IMR-90 (cell line): ENCODE measurements at regions not wholly inside any gene's neighbourhood (a gene's known extent, or its start where the extent isn't known, plus 50 kb on each side); places are given as distances from the start of the nearest gene placed in this dataset.

Experiments used
- ATAC-seq: fragments of 200-7000 bp; cut with Tn5 transposase; 2 replicates; pipeline ENCODE4 v1.9.1; 2020; ENCODE audit warnings: low read depth, mild to moderate bottlenecking, moderate library complexity
- BruUV-seq: library from RNA; stranded (reverse); fragments of 400-500 nt; replicated peaks from 2 replicates; lab custom pipeline; 2021; lab: Mats Ljungman, UMichigan
- CTCF ChIA-PET: fragments of 300-600 bp; formaldehyde crosslinking; extraction: SDS; loops from one replicate; lab custom pipeline; 2021; ENCODE audit warnings: antibody characterized with exemption; lab: Yijun Ruan, JAX
- POLR2A ChIA-PET: fragments of 300-600 bp; sonication (Branson Sonifier 250); formaldehyde crosslinking; loops from one replicate; lab custom pipeline; 2022; ENCODE audit warnings: antibody characterized with exemption; ENCODE audit not compliant: unreplicated experiment; lab: Charles Lee
- DNase-seq: peaks from one replicate; pipeline ENCODE4 v3.0.0; 2013
- H2AFZ ChIP-seq: replicated peaks from 2 replicates; pipeline ENCODE3; 2013; ENCODE audit warnings: low read length, mild to moderate bottlenecking; ENCODE audit not compliant: poor library complexity
- H2AK5ac ChIP-seq: 2 replicates; pipeline ENCODE4 v1.6.1; 2013; ENCODE audit warnings: low read depth, low read length, inconsistent platforms
- H2AK9ac ChIP-seq: replicated peaks from 2 replicates; pipeline ENCODE3; 2013; ENCODE audit warnings: mild to moderate bottlenecking, low read depth, low read length, moderate library complexity; ENCODE audit not compliant: poor library complexity
- H2BK120ac ChIP-seq: 2 replicates; pipeline ENCODE4 v1.6.1; 2013; ENCODE audit warnings: low read depth, low read length, inconsistent platforms
- H2BK15ac ChIP-seq: 3 replicates; pipeline ENCODE4 v1.6.1; 2013; ENCODE audit warnings: low read depth, low read length, inconsistent platforms
- H2BK20ac ChIP-seq: 2 replicates; pipeline ENCODE4 v1.6.1; 2013; ENCODE audit warnings: low read depth, mild to moderate bottlenecking, inconsistent platforms, low read length, moderate library complexity
- H2BK5ac ChIP-seq: 2 replicates; pipeline ENCODE4 v1.6.1; 2013; ENCODE audit warnings: mild to moderate bottlenecking, low read depth, low read length, inconsistent platforms; ENCODE audit not compliant: poor library complexity, severe bottlenecking
- H3K14ac ChIP-seq: replicated peaks from 2 replicates; pipeline ENCODE4 v1.6.1; 2013; ENCODE audit warnings: low read depth, low read length, inconsistent platforms
- H3K18ac ChIP-seq: 2 replicates; pipeline ENCODE4 v1.6.1; 2013; ENCODE audit warnings: low read depth, low read length, control low read depth
- H3K23ac ChIP-seq: 2 replicates; pipeline ENCODE4 v1.6.1; 2013; ENCODE audit warnings: low read depth, low read length, inconsistent platforms
- H3K27ac ChIP-seq: 2 replicates; pipeline ENCODE4 v1.5.1; 2013; ENCODE audit warnings: mild to moderate bottlenecking, control low read depth, low read length; ENCODE audit not compliant: insufficient read depth
- H3K27me3 ChIP-seq: 2 replicates; pipeline ENCODE4 v1.6.1; 2013; ENCODE audit warnings: low read length; ENCODE audit not compliant: control insufficient read depth, insufficient read depth
- H3K36me3 ChIP-seq: 2 replicates; pipeline ENCODE4 v1.6.1; 2013; ENCODE audit warnings: low read length, mixed read lengths; ENCODE audit not compliant: control insufficient read depth, insufficient read depth
- H3K4ac ChIP-seq: 2 replicates; pipeline ENCODE4 v1.6.1; 2013; ENCODE audit warnings: low read depth, low read length, inconsistent platforms
- H3K4me1 ChIP-seq: 2 replicates; pipeline ENCODE4 v1.6.1; 2013; ENCODE audit warnings: low read length, mixed read lengths; ENCODE audit not compliant: control insufficient read depth, insufficient read depth
- H3K4me2 ChIP-seq: 2 replicates; pipeline ENCODE4 v1.6.1; 2013; ENCODE audit warnings: low read depth, mild to moderate bottlenecking, control low read depth, low read length, moderate library complexity
- H3K4me3 ChIP-seq: 2 replicates; pipeline ENCODE4 v1.5.1; 2013; ENCODE audit warnings: low read depth, mild to moderate bottlenecking, control low read depth, low read length, moderate library complexity; ENCODE audit not compliant: insufficient read depth
- H3K56ac ChIP-seq: 2 replicates; pipeline ENCODE4 v1.6.1; 2013; ENCODE audit warnings: low read length, inconsistent platforms; ENCODE audit not compliant: insufficient read depth; ENCODE audit errors: extremely low read depth
- H3K79me1 ChIP-seq, 2 experiments: 2 replicates each; pipeline ENCODE4 v1.6.1; 2013; ENCODE audit warnings: low read length in 2 of 2, inconsistent platforms in 1 of 2, low read depth in 1 of 2
- H3K9ac ChIP-seq: 2 replicates; pipeline ENCODE4 v1.6.1; 2013; ENCODE audit warnings: low read depth, low read length, control low read depth
- H3K9me1 ChIP-seq: 2 replicates; pipeline ENCODE4 v1.6.1; 2013; ENCODE audit warnings: low read length, inconsistent platforms; ENCODE audit not compliant: insufficient read depth
- H3K9me3 ChIP-seq: 2 replicates; pipeline ENCODE4 v1.6.1; 2013; ENCODE audit warnings: low read length; ENCODE audit not compliant: control insufficient read depth, insufficient read depth
- H4K20me1 ChIP-seq: 2 replicates; pipeline ENCODE4 v1.6.1; 2013; ENCODE audit warnings: low read length, inconsistent platforms; ENCODE audit not compliant: insufficient read depth
- H4K5ac ChIP-seq: 2 replicates; pipeline ENCODE4 v1.6.1; 2013; ENCODE audit warnings: mild to moderate bottlenecking, low read depth, low read length, control low read depth
- H4K8ac ChIP-seq, 2 experiments: 2 replicates each; pipeline ENCODE4 v1.6.1; 2013; ENCODE audit warnings: low read depth in 2 of 2, low read length in 2 of 2, control low read depth in 1 of 2, inconsistent platforms in 1 of 2
- H4K91ac ChIP-seq: 2 replicates; pipeline ENCODE4 v1.6.1; 2013; ENCODE audit warnings: low read depth, low read length, inconsistent platforms; ENCODE audit not compliant: insufficient read depth
- BHLHE40 ChIP-seq: fragments of 150-350 bp; IDR thresholded peaks from 2 replicates; pipeline ENCODE4 v1.6.1; 2016; ENCODE audit warnings: mild to moderate bottlenecking, low read depth, low read length
- CTCF ChIP-seq: conservative IDR thresholded peaks from 2 replicates; pipeline ENCODE4 v1.5.1; 2012; ENCODE audit warnings: mild to moderate bottlenecking, low read depth, low read length, improper control_type of control experiment
- MAFK ChIP-seq: IDR thresholded peaks from 2 replicates; pipeline ENCODE4 v1.6.1; 2012; ENCODE audit warnings: low read depth, low read length, improper control_type of control experiment
- MAZ ChIP-seq: IDR thresholded peaks from 2 replicates; pipeline ENCODE4 v1.6.1; 2012; ENCODE audit warnings: low read depth, mild to moderate bottlenecking, low read length, improper control_type of control experiment, moderate library complexity, borderline replicate concordance
- POLR2A ChIP-seq: IDR thresholded peaks from 2 replicates; pipeline ENCODE4 v1.6.1; 2012; ENCODE audit warnings: mild to moderate bottlenecking, low read depth, low read length
- RAD21 ChIP-seq: IDR thresholded peaks from 2 replicates; pipeline ENCODE4 v1.6.1; 2012; ENCODE audit warnings: low read length, improper control_type of control experiment
- RCOR1 ChIP-seq: IDR thresholded peaks from 2 replicates; pipeline ENCODE4 v1.6.1; 2012; ENCODE audit warnings: mild to moderate bottlenecking, low read length, improper control_type of control experiment; ENCODE audit not compliant: insufficient replicate concordance
- RFX5 ChIP-seq: IDR thresholded peaks from 2 replicates; pipeline ENCODE4 v1.8.0; 2012; ENCODE audit warnings: low read depth, mild to moderate bottlenecking, low read length, moderate library complexity
- SMC3 ChIP-seq: fragments of 150-350 bp; IDR thresholded peaks from 2 replicates; pipeline ENCODE4 v1.6.1; 2016; ENCODE audit warnings: low read depth, mild to moderate bottlenecking, antibody characterized with exemption, low read length, moderate library complexity
- dilution Hi-C: fragments of 300-500 bp; cut with HindIII; formaldehyde crosslinking; loops from one replicate; pipeline ENCODE4 v1.14.3; 2018; ENCODE audit warnings: low sequenced_read_pairs; ENCODE audit not compliant: unreplicated experiment
- in situ Hi-C: fragments of 300-500 bp; cut with MboI; formaldehyde crosslinking; loops from 3 replicates; pipeline ENCODE4 v1.14.3; 2019; ENCODE audit warnings: low sequenced_read_pairs, inconsistent platforms, mixed read lengths
- intact Hi-C: fragments of 100-400 bp; cut with micrococcal nuclease; formaldehyde crosslinking; loops from 2 replicates; pipeline ENCODE4 v1.10.0; 2022
- TF ChIP-seq, protein P1 (sequence below): fragments of 150-350 bp; IDR thresholded peaks from 2 replicates; pipeline ENCODE4 v1.6.1; 2016; ENCODE audit warnings: low read depth, mild to moderate bottlenecking, low read length, moderate library complexity, borderline replicate concordance

GRCh38 chr1:222326710-222327036 lies 221.2 kb downstream of the HHIPL2 start:
- no peak overlapping the region for H2AK9ac ChIP-seq
- no peak overlapping the region for H4K5ac ChIP-seq
- no peaks in the 10 kb centered on the region for H3K36me3 ChIP-seq
- H3K27ac ChIP-seq: no peak overlapping the region
- H3K4ac ChIP-seq: no peak overlapping the region
- no peaks in the 10 kb centered on the region for H3K79me1 ChIP-seq
- dilution Hi-C loops (no loop called here), intact Hi-C loops (no loop called here), in situ Hi-C loops (no loop called here)
- H2AFZ ChIP-seq: no peak overlapping the region
- no peak overlapping the region for H3K4me2 ChIP-seq
- no peak overlapping the region for H3K9ac ChIP-seq
- no peaks in the 10 kb centered on the region for H3K9me3 ChIP-seq
- ATAC-seq (no peak), DNase-seq (no peak)
- peaks cover 2% of the 10 kb centered on the region; the same call in 1 of the 2 replicates for H3K4me1 ChIP-seq
- H3K23ac ChIP-seq: no peak overlapping the region
- H3K4me3 ChIP-seq: no peak overlapping the region
- no peak overlapping the region for H4K91ac ChIP-seq
- H3K18ac ChIP-seq: no peak overlapping the region
- no peak overlapping the region for H3K14ac ChIP-seq
- H3K56ac ChIP-seq: no peak overlapping the region
- TF ChIP-seq, protein P1, sequence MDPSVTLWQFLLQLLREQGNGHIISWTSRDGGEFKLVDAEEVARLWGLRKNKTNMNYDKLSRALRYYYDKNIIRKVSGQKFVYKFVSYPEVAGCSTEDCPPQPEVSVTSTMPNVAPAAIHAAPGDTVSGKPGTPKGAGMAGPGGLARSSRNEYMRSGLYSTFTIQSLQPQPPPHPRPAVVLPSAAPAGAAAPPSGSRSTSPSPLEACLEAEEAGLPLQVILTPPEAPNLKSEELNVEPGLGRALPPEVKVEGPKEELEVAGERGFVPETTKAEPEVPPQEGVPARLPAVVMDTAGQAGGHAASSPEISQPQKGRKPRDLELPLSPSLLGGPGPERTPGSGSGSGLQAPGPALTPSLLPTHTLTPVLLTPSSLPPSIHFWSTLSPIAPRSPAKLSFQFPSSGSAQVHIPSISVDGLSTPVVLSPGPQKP: no peak
- TF ChIP-seq BHLHE40 (no peak), RCOR1 (no peak), SMC3 (no peak), CTCF (no peak), MAZ (no peak), POLR2A (no peak), RFX5 (no peak), MAFK (no peak), RAD21 (no peak)
- no peak overlapping the region for H2AK5ac ChIP-seq
- H2BK120ac ChIP-seq: no peak overlapping the region
- H4K8ac ChIP-seq: no peak overlapping the region
- H2BK20ac ChIP-seq: no peak overlapping the region; the same call in 1 of the 2 replicates
- no peaks in the 10 kb centered on the region for H4K20me1 ChIP-seq
- CTCF ChIA-PET: no interaction called here
- no peak overlapping the region for H2BK15ac ChIP-seq
- H3K27me3 ChIP-seq: no peaks in the 10 kb centered on the region
- no peak overlapping the region for H2BK5ac ChIP-seq
- no TSS peak for BruUV-seq
- peaks cover 6% of the 10 kb centered on the region; the same call in 1 of the 2 replicates for H3K9me1 ChIP-seq
- POLR2A ChIA-PET: no interaction called here
